ENCODE measurements at regions not wholly inside any gene's neighbourhood (a gene's known extent, or its start where the extent isn't known, plus 50 kb on each side); places are given as distances from the start of the nearest gene placed in this dataset.

DNA sequence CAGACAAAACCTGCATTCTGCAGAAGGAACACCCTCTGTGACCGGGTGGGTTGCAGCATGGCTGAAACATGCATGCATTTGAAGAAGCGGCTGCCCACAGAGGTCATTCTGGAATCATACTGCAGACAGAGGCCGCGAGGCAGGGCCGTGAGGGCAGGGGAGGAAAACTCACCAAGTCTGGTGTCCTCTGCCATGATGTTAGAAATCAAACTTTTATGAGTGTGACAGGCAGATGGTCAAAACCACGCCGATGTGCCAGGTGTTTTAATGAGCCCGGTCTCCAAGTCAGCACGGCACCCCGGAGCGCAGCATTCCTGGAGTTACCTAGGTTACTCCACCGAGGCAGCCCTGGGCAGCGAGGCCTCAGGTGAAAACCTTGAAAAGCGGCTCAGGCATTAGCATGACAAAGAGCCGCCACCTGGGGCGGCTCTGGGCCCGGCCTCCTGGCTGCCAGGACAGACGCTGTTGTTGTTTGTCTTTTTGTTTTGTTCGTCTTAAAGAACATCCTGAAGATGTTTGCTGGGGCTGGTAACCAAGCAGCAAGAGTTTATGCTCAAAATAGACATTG lies 255.6 kb downstream of the ERMARD start (continued):
- TF ChIP-seq CHD7 (IDR thresholded peaks at IDR 0.05; ENCODE audit: insufficient replicate concordance, low read length) (peak; percentile 50), YY1 (IDR thresholded peaks at IDR 0.05; ENCODE audit: low read depth, low read length) (no peak), CHD1 (IDR thresholded peaks at IDR 0.05; ENCODE audit: low read depth, low read length) (no peak), MAFK (IDR thresholded peaks at IDR 0.05; ENCODE audit: low read depth, low read length) (no peak), GABPA (IDR thresholded peaks at IDR 0.05; ENCODE audit: borderline replicate concordance, insufficient read depth, low read length) (no peak), BCL11A (IDR thresholded peaks at IDR 0.05; ENCODE audit: low read depth in 2 of 2, low read length in 2 of 2) (no peak), SP1 (IDR thresholded peaks at IDR 0.05; ENCODE audit: low read depth, low read length) (peak; percentile 59; the same call in 1 of the 2 replicates), ATF3 (IDR thresholded peaks at IDR 0.05; ENCODE audit: insufficient read depth, low read depth, low read length) (no peak), ATF2 (IDR thresholded peaks at IDR 0.05; ENCODE audit: low read length) (no peak)

Data from H1 (cell line).